Colonic mucosa (tissue), 4 donors: ENCODE measurements at regions not wholly inside any gene's neighbourhood (a gene's known extent, or its start where the extent isn't known, plus 50 kb on each side); places are given as distances from the start of the nearest gene placed in this dataset.

Experiments used
- DNase-seq: peaks from one replicate; pipeline ENCODE4 v3.0.0-alpha.2; 2020
- H3K27ac ChIP-seq: fragments of 200-600 bp; one replicate; pipeline ENCODE4 v1.8.0; 2021
- H3K27me3 ChIP-seq: fragments of 200-600 bp; one replicate; pipeline ENCODE4 v1.8.0; 2021
- H3K36me3 ChIP-seq: fragments of 200-600 bp; one replicate; pipeline ENCODE4 v1.8.0; 2021
- H3K4me1 ChIP-seq: fragments of 200-600 bp; one replicate; pipeline ENCODE4 v1.8.0; 2021; ENCODE audit warnings: mild to moderate bottlenecking
- H3K4me3 ChIP-seq: fragments of 200-600 bp; one replicate; pipeline ENCODE4 v1.8.0; 2021
- H3K9ac ChIP-seq, 2 donors: one replicate each; pipeline ENCODE4 v1.7.0; 2013; ENCODE audit warnings: control low read depth in 2 of 2, low read depth in 2 of 2, low read length in 2 of 2
- H3K9me3 ChIP-seq: fragments of 200-600 bp; one replicate; pipeline ENCODE4 v1.8.0; 2021
- CTCF ChIP-seq: fragments of 200-600 bp; IDR thresholded peaks from one replicate; pipeline ENCODE4 v1.8.0; 2022; ENCODE audit warnings: antibody characterized with exemption, mild to moderate bottlenecking
- intact Hi-C: fragments of 100-400 bp; cut with DNase I; formaldehyde crosslinking; loops from one replicate; pipeline ENCODE4 v1.14.1; 2022
- donor health status: healthy.
- donor health status: DM: no; HTN: no; CAD: no.
- donor health status: DM: no; HTN: no; CAD: no.

GRCh38 chr3:99487894-99488293, 150.5 kb upstream of the COL8A1 start:
- no peak for TF ChIP-seq CTCF
- no peaks in the 10 kb centered on the region for H3K4me1 ChIP-seq
- H3K9ac ChIP-seq, result no peak overlapping the region
- no peak overlapping the region for H3K27ac ChIP-seq
- H3K36me3 ChIP-seq, result no peaks in the 10 kb centered on the region
- H3K9me3 ChIP-seq, result no peaks in the 10 kb centered on the region
- intact Hi-C loops, result no loop called here
- H3K4me3 ChIP-seq, result no peak overlapping the region
- no peaks in the 10 kb centered on the region for H3K27me3 ChIP-seq
- no peak for DNase-seq

- H3K36me3 ChIP-seq, result no peaks in the 10 kb centered on the region
- no peaks in the 10 kb centered on the region for H3K4me1 ChIP-seq
- no peaks in the 10 kb centered on the region for H3K27me3 ChIP-seq
- TF ChIP-seq CTCF, result no peak
- no peak overlapping the region for H3K4me3 ChIP-seq
- no peak for DNase-seq
- no peak overlapping the region for H3K27ac ChIP-seq
- intact Hi-C loops, result no loop called here
- H3K9me3 ChIP-seq, result no peaks in the 10 kb centered on the region
- H3K9ac ChIP-seq, result no peak overlapping the region
These were observed 153.1 kb upstream of the COL8A1 start for GRCh38 chr3:99485286-99485685.

- no peak for TF ChIP-seq CTCF
These were observed 153.5 kb upstream of the COL8A1 start for GRCh38 chr3:99484871-99485270.

GRCh38 chr3:99483841-99484240, 154.6 kb upstream of the COL8A1 start:
- intact Hi-C loops, result no loop called here
- Histone ChIP-seq H3K9me3 (no peaks in the 10 kb centered on the region), H3K4me1 (no peaks in the 10 kb centered on the region), H3K4me3 (no peak overlapping the region), H3K9ac (no peak overlapping the region), H3K27ac (no peak overlapping the region), H3K36me3 (no peaks in the 10 kb centered on the region), H3K27me3 (no peaks in the 10 kb centered on the region)
- DNase-seq, result no peak
- no peak for TF ChIP-seq CTCF

More at GRCh38 chr3:99484871-99485270, 153.5 kb upstream of the COL8A1 start:
- H3K27ac ChIP-seq, result no peak overlapping the region
- no peaks in the 10 kb centered on the region for H3K9me3 ChIP-seq
- DNase-seq, result no peak
- intact Hi-C loops, result no loop called here
- H3K4me1 ChIP-seq, result no peaks in the 10 kb centered on the region
- no peak overlapping the region for H3K9ac ChIP-seq
- H3K27me3 ChIP-seq, result no peaks in the 10 kb centered on the region
- no peak overlapping the region for H3K4me3 ChIP-seq
- H3K36me3 ChIP-seq, result no peaks in the 10 kb centered on the region

- Histone ChIP-seq H3K36me3 (no peaks in the 10 kb centered on the region), H3K4me3 (no peak overlapping the region), H3K9me3 (no peaks in the 10 kb centered on the region), H3K9ac (no peak overlapping the region), H3K27me3 (no peaks in the 10 kb centered on the region), H3K4me1 (no peaks in the 10 kb centered on the region), H3K27ac (no peak overlapping the region)
- no peak for DNase-seq
- intact Hi-C loops, result no loop called here
- TF ChIP-seq CTCF, result no peak
These were observed 156.2 kb upstream of the COL8A1 start for GRCh38 chr3:99482191-99482590.

GRCh38 chr3:99481561-99481960, 156.8 kb upstream of the COL8A1 start:
- Histone ChIP-seq H3K4me1 (no peaks in the 10 kb centered on the region), H3K36me3 (no peaks in the 10 kb centered on the region), H3K27ac (no peak overlapping the region), H3K27me3 (no peaks in the 10 kb centered on the region), H3K9me3 (no peaks in the 10 kb centered on the region), H3K9ac (no peak overlapping the region), H3K4me3 (no peak overlapping the region)
- DNase-seq, result no peak
- intact Hi-C loops, result no loop called here
- TF ChIP-seq CTCF, result no peak
